HepG2 (cell line): ENCODE measurements at regions not wholly inside any gene's neighbourhood (a gene's known extent, or its start where the extent isn't known, plus 50 kb on each side); places are given as distances from the start of the nearest gene placed in this dataset.

Experiments used
- CEBPG ChIP-seq: IDR thresholded peaks from 2 replicates; pipeline ENCODE4 v1.6.1; 2016
- ZNF18 ChIP-seq: sonication (generic); formaldehyde crosslinking; IDR thresholded peaks from 2 replicates; pipeline ENCODE4 v1.8.0; 2022; ENCODE audit warnings: mild to moderate bottlenecking, missing genetic modification reagents; ENCODE audit not compliant: insufficient replicate concordance
- TF ChIP-seq, protein P1 (sequence below): sonication (generic); formaldehyde crosslinking; IDR thresholded peaks from 2 replicates; pipeline ENCODE4 v1.5.0; 2020; ENCODE audit warnings: mild to moderate bottlenecking, missing genetic modification reagents, moderate library complexity

GRCh38 chrX:42276982-42277690 is 353.8 kb upstream of the CASK start:
- TF ChIP-seq, protein P1, sequence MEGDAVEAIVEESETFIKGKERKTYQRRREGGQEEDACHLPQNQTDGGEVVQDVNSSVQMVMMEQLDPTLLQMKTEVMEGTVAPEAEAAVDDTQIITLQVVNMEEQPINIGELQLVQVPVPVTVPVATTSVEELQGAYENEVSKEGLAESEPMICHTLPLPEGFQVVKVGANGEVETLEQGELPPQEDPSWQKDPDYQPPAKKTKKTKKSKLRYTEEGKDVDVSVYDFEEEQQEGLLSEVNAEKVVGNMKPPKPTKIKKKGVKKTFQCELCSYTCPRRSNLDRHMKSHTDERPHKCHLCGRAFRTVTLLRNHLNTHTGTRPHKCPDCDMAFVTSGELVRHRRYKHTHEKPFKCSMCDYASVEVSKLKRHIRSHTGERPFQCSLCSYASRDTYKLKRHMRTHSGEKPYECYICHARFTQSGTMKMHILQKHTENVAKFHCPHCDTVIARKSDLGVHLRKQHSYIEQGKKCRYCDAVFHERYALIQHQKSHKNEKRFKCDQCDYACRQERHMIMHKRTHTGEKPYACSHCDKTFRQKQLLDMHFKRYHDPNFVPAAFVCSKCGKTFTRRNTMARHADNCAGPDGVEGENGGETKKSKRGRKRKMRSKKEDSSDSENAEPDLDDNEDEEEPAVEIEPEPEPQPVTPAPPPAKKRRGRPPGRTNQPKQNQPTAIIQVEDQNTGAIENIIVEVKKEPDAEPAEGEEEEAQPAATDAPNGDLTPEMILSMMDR (CRISPR knock-in tag), result no peak
- TF ChIP-seq CEBPG (CRISPR knock-in tag) (no peak), ZNF18 (no peak)
